Progenitor cell of endocrine pancreas (in vitro differentiated cells): ENCODE measurements at regions not wholly inside any gene's neighbourhood (a gene's known extent, or its start where the extent isn't known, plus 50 kb on each side); places are given as distances from the start of the nearest gene placed in this dataset.

ENCODE experiments used
- DNase-seq: peaks from one replicate; pipeline ENCODE4 v3.0.0; 2021; ENCODE audit warnings: low spot score; ENCODE audit not compliant: unreplicated experiment
- H3K27ac Mint-ChIP-seq: 2 replicates; pipeline ENCODE4 v1.8.0; 2021; ENCODE audit warnings: mild to moderate bottlenecking, moderate library complexity, mixed read lengths
- H3K27me3 Mint-ChIP-seq: 2 replicates; pipeline ENCODE4 v1.8.0; 2021; ENCODE audit warnings: mixed read lengths
- H3K36me3 Mint-ChIP-seq: 2 replicates; pipeline ENCODE4 v1.8.0; 2022; ENCODE audit warnings: mixed read lengths; ENCODE audit not compliant: insufficient read depth
- H3K4me1 Mint-ChIP-seq: 2 replicates; pipeline ENCODE4 v1.8.0; 2021; ENCODE audit warnings: low read depth, mixed read lengths
- H3K4me3 Mint-ChIP-seq: 2 replicates; pipeline ENCODE4 v1.8.0; 2021; ENCODE audit warnings: low read depth, mild to moderate bottlenecking, moderate library complexity, mixed read lengths
- H3K9me3 Mint-ChIP-seq: 2 replicates; pipeline ENCODE4 v1.8.0; 2021; ENCODE audit warnings: low read depth, mixed read lengths
- TF ChIP-seq, protein P1 (sequence below): fragments of 200-600 bp; sonication (generic); IDR thresholded peaks from one replicate; pipeline ENCODE4 v1.5.0; 2021; ENCODE audit warnings: antibody characterized with exemption, mild to moderate bottlenecking; ENCODE audit not compliant: unreplicated experiment

DNA sequence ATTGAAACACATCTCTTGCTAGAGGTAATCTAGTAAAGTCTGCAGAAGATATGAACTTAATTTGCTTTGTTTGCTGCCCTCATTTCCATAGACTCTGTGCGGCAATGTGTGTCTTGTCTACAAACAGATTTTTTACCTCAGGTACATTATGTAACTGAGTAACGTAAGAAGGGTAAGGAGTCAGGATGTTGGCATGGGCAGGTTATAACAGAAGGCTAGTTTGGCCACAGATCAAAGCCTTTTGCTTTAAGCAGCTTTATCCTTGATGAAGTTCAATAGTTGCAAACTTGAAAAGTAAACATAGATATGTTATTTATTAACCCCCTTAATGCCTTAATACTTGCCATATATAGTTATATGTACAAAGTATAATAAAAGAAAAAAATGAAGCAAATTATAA, 391.6 kb upstream of the FKBP1C start:
- DNase-seq: no peak
- no peak overlapping the region for H3K27ac Mint-ChIP-seq
- H3K4me1 Mint-ChIP-seq: no peaks in the 10 kb centered on the region
- no peak overlapping the region for H3K4me3 Mint-ChIP-seq
- no peaks in the 10 kb centered on the region for H3K36me3 Mint-ChIP-seq
- H3K9me3 Mint-ChIP-seq: peaks cover 16% of the 10 kb centered on the region
- H3K27me3 Mint-ChIP-seq: no peaks in the 10 kb centered on the region
- TF ChIP-seq, protein P1, sequence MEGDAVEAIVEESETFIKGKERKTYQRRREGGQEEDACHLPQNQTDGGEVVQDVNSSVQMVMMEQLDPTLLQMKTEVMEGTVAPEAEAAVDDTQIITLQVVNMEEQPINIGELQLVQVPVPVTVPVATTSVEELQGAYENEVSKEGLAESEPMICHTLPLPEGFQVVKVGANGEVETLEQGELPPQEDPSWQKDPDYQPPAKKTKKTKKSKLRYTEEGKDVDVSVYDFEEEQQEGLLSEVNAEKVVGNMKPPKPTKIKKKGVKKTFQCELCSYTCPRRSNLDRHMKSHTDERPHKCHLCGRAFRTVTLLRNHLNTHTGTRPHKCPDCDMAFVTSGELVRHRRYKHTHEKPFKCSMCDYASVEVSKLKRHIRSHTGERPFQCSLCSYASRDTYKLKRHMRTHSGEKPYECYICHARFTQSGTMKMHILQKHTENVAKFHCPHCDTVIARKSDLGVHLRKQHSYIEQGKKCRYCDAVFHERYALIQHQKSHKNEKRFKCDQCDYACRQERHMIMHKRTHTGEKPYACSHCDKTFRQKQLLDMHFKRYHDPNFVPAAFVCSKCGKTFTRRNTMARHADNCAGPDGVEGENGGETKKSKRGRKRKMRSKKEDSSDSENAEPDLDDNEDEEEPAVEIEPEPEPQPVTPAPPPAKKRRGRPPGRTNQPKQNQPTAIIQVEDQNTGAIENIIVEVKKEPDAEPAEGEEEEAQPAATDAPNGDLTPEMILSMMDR: no peak

DNA sequence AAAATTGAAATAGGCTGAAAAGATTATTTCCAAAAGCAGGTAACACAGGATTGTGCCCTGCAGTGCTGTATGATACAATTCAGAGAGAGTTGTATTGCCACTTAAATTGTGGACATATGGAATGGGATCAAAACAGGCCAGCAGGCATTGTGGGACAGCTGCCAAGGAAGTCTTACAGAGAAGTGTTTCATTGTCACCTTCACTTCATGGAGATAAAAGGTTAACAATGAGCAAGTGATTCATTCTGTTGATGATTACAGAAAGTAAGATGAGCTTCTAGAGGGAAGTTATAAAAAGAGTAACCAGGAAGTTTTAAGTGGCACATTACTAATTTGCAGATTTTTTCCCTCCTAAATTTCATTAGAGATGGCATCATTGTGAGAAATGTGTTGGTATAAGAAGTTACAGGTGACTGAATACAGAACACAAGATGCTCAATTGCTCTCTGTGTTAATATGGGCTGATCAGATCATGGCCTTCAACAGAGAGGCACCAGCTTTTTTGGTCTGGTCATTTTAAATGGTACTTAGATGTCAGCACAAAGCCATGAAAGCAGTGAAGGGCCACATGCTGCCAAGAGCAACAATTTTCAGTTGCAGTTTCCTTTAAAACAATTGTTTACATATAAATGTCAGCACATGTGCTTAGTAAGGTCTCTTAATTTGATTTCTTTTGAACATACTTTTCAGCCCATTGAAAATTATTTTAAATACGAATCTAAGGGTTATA, 402.5 kb upstream of the FKBP1C start:
- H3K36me3 Mint-ChIP-seq: no peaks in the 10 kb centered on the region
- DNase-seq: no peak

GRCh38 chr6:62805431-62805830, 405.8 kb upstream of the FKBP1C start:
- H3K27me3 Mint-ChIP-seq: peaks cover 3% of the 10 kb centered on the region
- H3K9me3 Mint-ChIP-seq: no peaks in the 10 kb centered on the region

More for the DNA sequence above, 402.5 kb upstream of the FKBP1C start:
- no peak overlapping the region for H3K4me3 Mint-ChIP-seq
- no peaks in the 10 kb centered on the region for H3K9me3 Mint-ChIP-seq
- H3K27ac Mint-ChIP-seq: no peak overlapping the region
- H3K4me1 Mint-ChIP-seq: peaks cover 12% of the 10 kb centered on the region
- TF ChIP-seq, protein P1: no peak
- H3K27me3 Mint-ChIP-seq: no peaks in the 10 kb centered on the region

DNA sequence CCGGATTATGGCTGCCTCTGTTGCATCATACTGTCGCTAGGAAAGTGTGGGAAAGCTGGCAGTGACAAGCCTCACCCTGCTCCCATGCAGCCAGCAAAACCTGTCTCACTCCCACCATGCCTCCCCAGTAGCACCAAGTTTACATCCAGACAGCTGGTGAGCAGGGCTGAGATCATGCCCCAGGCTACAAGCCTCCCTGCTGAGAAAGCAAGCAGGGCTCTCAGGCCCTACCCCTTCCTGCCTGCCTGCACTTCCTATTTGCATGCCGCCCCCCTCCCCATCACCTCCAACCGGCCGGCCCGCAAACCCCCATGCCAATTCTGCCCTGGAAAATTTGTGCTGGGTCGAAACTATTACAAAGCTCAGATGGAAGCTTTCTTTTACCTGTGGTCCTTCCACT, 408.2 kb upstream of the FKBP1C start:
- TF ChIP-seq, protein P1: no peak
- no peak for DNase-seq
- Mint-ChIP-seq H3K4me1 (peaks cover 3% of the 10 kb centered on the region), H3K9me3 (no peaks in the 10 kb centered on the region), H3K36me3 (no peaks in the 10 kb centered on the region), H3K27ac (no peak overlapping the region), H3K4me3 (no peak overlapping the region), H3K27me3 (peaks cover 3% of the 10 kb centered on the region)

More at GRCh38 chr6:62805431-62805830, 405.8 kb upstream of the FKBP1C start:
- TF ChIP-seq, protein P1: no peak
- DNase-seq: no peak
- H3K4me1 Mint-ChIP-seq: peaks cover 9% of the 10 kb centered on the region
- H3K27ac Mint-ChIP-seq: no peak overlapping the region
- H3K36me3 Mint-ChIP-seq: no peaks in the 10 kb centered on the region
- no peak overlapping the region for H3K4me3 Mint-ChIP-seq

- DNase-seq: no peak
- peaks cover 2% of the 10 kb centered on the region for H3K4me1 Mint-ChIP-seq
- H3K4me3 Mint-ChIP-seq: no peak overlapping the region
- H3K27ac Mint-ChIP-seq: no peak overlapping the region
- no peaks in the 10 kb centered on the region for H3K27me3 Mint-ChIP-seq
- peaks cover 7% of the 10 kb centered on the region for H3K9me3 Mint-ChIP-seq
- no peaks in the 10 kb centered on the region for H3K36me3 Mint-ChIP-seq
- TF ChIP-seq, protein P1: no peak
Observed at GRCh38 chr6:62797190-62797589, 414.1 kb upstream of the FKBP1C start.
